ENCODE measurements at regions not wholly inside any gene's neighbourhood (a gene's known extent, or its start where the extent isn't known, plus 50 kb on each side); places are given as distances from the start of the nearest gene placed in this dataset.

DNA sequence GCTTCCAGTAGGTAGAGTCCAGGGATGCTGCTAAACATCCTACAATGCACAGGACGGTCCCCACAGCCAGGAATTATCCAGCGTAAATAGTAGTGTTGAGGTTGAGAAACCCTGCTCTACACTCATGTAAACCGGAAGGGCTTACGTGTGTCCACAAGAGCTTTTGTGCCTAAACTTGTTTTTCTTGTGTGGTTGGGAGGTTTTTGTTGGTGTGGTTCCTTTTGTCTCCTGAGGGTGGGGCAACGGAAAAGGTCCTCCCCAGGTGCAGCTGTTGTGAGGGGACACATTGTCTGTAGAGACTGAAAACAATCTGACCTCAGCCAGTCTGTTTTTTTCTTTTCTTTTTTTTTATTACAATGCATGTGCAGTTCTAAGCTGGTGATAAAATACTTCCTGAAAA, 72.7 kb upstream of the MGAT5 start:
- no peak overlapping the region for H3K27ac ChIP-seq

DNA sequence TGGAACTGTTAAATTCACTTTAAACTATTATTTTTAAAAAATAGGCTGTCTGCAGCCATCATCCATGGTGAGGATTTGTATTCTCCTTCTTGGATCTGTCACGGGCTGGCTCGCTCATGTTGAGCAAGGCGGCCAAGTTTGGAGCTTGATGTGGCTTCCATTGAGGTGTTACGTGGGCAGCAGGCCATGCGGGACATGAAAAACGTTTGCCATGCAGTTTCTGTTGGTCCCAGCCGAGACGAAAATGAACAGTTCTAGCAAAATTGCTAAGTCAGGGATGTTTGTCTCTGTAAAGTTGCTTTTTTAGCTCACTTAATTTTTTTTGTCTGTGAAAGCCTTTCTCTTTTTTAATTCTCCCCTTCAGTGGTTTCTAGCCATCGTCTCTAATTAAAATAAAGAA, 70.2 kb upstream of the MGAT5 start:
- 79 to 92% (median 84%) methylated on average over 9 of the region's 9 CpGs for WGBS, 3 donors
- Histone ChIP-seq H3K4me1 (no peaks in the 10 kb centered on the region), H3K27me3 (ENCODE audit: insufficient read depth in 3 of 3, low read length in 2 of 3) (peaks cover 0 to 4% (median 0%) of the 10 kb centered on the region in 3 donors), H3K36me3 (ENCODE audit: insufficient read depth in 1 of 2, low read depth in 1 of 2) (no peaks in the 10 kb centered on the region), H3K9me3 (no peaks in the 10 kb centered on the region), H3K27ac (no peak overlapping the region), H3K4me3 (no peak overlapping the region)
- ATAC-seq (no peak), DNase-seq (no peak)
- intact Hi-C loops (cut with DNase I), result no loop called here
- TF ChIP-seq CTCF (IDR thresholded peaks at IDR 0.05), result no peak

More for the DNA sequence above, 72.7 kb upstream of the MGAT5 start:
- Histone ChIP-seq H3K27me3 (ENCODE audit: insufficient read depth in 3 of 3, low read length in 2 of 3) (peaks cover 0 to 4% (median 0%) of the 10 kb centered on the region in 3 donors), H3K4me3 (no peak overlapping the region), H3K4me1 (no peaks in the 10 kb centered on the region), H3K36me3 (ENCODE audit: insufficient read depth in 1 of 2, low read depth in 1 of 2) (no peaks in the 10 kb centered on the region), H3K9me3 (no peaks in the 10 kb centered on the region)
- WGBS, 3 donors, result 67 to 80% (median 76%) methylated on average over 5 of the region's 5 CpGs
- intact Hi-C loops (cut with DNase I), result no loop called here
- ATAC-seq, result no peak
- DNase-seq, result no peak
- TF ChIP-seq CTCF (IDR thresholded peaks at IDR 0.05), result no peak

DNA sequence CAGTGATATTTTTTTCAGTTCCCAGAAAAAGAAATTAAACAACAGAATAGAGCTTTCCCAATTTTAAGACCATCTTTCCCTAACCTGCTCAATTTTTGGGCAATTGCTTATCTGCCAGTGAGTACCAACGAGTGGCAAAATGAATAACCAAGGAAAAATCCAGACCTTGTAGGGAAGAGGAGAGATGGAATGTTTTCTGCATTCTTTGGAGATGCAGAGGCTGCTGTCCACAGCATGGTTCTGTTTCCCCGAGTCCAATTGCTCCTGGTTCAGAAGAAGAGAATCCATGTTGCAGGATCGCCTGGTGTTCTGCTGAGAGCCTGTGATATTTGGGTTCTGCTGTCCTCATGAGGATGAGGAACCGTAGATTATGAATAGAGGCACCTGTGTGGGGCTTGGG, 68.2 kb upstream of the MGAT5 start:
- TF ChIP-seq CTCF (IDR thresholded peaks at IDR 0.05), result no peak
- ATAC-seq (no peak), DNase-seq (no peak)
- 95 to 99% (median 97%) methylated on average over 4 of the region's 4 CpGs for whole genome bisulfite sequencing, 3 donors
- Histone ChIP-seq H3K36me3 (ENCODE audit: insufficient read depth in 1 of 2, low read depth in 1 of 2) (no peaks in the 10 kb centered on the region), H3K27me3 (ENCODE audit: insufficient read depth in 3 of 3, low read length in 2 of 3) (no peaks in the 10 kb centered on the region), H3K9me3 (no peaks in the 10 kb centered on the region), H3K4me1 (peaks cover 3% of the 10 kb centered on the region), H3K4me3 (no peak overlapping the region), H3K27ac (no peak overlapping the region)
- intact Hi-C loops (cut with DNase I), result no loop called here

GRCh38 chr2:134189009-134189720, 64.7 kb upstream of the MGAT5 start:
- H3K27ac ChIP-seq, result no peak overlapping the region
- ATAC-seq (peak in 3 of 4 donors; percentile 51 to 68 (median 57)), DNase-seq (no peak)
- H3K36me3 ChIP-seq (ENCODE audit: insufficient read depth in 1 of 2, low read depth in 1 of 2), result no peaks in the 10 kb centered on the region
- H3K27me3 ChIP-seq (ENCODE audit: insufficient read depth in 3 of 3, low read length in 2 of 3), result no peaks in the 10 kb centered on the region
- intact Hi-C loops (cut with DNase I), result no loop called here
- peaks cover 3% of the 10 kb centered on the region for H3K4me1 ChIP-seq
- WGBS, 3 donors, result 68 to 91% (median 73%) methylated on average over 5 to 6 of the region's 6 CpGs
- H3K9me3 ChIP-seq, result no peaks in the 10 kb centered on the region
- H3K4me3 ChIP-seq, result no peak overlapping the region
- no peak for TF ChIP-seq CTCF (IDR thresholded peaks at IDR 0.05)

Data from psoas muscle (tissue), 7 donors.